Stimulated activated CD8-positive, alpha-beta memory T cell treated with anti-CD3 and anti-CD28 coated beads, Interleukin-7, amount 100 ng/mL, for 1 hour (primary cell): ENCODE measurements at regions not wholly inside any gene's neighbourhood (a gene's known extent, or its start where the extent isn't known, plus 50 kb on each side); places are given as distances from the start of the nearest gene placed in this dataset.
"Not testable (repeated sequence)": the region's sequence is repeated elsewhere in the genome, so short reads cannot be mapped to it uniquely, and the experiment has no call there.

Source experiments
- DNase-seq, 2 donors: peaks; one replicate each; pipeline ENCODE4 v3.0.0-alpha.2; 2020; ENCODE audit warnings: low read depth in 2 of 2

DNA sequence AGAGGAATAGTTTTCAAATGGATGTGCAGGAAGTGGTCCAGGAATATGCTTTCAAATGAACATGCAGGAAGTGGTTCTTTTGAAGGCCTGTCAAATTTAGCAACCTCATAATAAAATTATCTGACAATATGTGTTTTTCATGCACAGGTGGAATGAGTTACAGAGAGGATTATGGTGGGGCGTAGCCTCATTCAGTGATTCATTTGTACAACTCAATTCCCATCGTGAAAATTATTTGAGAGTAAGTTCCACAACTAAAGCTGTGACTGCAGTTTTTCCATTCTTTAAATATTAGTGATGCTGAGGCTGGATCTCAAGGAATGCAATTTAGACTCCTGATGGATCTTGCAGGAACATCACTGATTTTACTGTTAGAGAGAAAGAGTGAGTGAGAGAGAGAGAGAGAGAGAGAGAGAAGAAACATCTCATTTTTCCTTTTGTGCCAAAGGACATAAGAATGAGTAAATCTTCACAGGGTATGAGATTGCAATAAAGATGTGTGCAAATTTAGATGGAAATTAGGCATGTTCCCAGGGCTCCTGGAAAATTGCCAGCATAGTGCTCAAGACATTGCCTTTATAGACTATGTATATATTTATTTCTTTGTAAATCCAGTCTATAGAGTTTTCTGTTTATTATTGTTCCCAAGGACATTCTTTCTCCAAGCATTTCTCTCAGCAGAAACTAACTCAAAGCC, 394.9 kb upstream of the ZEB2 start:
- DNase-seq: no peak

DNA sequence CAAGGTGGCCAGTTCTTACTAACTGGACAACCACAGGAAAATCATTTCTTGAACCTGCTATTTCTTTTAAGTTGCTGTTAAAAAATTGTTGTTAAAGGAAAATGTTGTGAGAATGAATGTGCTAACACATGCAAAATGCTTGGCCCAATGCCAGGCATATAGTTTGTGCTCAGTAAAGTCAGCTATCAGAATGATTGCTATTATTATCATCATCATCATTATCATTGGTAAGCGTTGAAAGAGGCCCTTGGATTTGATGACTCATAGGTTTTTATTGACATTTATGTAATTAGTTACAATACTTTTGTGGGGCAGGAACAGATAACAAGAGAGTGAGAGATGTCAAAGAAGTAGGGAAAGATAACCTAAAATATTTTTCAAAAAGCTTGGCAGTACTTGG, 394.2 kb upstream of the ZEB2 start:
- no peak for DNase-seq

DNA sequence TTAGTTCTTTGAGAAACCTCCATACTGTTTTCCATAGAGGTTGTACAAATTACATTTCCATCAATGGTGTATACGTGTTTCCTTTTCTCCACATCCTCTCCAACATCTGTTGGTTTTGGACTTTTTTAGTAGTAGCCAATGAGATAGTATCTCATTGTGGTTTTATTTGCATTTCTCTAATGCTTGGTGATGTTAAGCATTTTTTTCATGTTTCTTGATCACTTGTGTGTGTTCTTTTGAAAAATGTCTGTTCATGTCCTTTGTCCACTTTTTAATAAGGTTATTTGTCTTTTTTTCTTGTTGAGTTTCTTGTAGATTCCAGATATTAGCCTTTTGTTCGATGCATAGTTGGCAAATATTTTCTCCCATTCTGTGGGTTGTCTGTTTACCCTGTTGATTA, 392.3 kb upstream of the ZEB2 start:
- no peak for DNase-seq

DNA sequence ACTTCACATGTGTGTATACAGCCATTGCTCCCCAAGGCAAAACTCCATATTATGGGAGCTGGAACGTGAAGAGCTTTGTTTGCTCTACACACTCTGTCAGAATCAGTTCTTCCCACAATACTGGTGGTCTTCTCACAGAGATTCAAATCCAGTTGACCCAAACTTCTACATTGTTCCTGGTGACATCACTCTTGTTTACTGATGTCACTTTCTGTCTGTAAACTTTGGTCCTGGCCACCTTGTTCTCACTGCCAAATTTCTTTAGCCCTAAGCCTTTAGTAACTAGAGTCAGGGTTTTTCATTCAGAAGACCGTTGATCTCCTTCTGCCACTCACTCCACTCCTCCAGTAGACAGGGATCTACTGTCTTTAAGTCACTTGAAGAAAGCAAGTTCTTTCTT, 386.0 kb upstream of the ZEB2 start:
- no peak for DNase-seq

DNA sequence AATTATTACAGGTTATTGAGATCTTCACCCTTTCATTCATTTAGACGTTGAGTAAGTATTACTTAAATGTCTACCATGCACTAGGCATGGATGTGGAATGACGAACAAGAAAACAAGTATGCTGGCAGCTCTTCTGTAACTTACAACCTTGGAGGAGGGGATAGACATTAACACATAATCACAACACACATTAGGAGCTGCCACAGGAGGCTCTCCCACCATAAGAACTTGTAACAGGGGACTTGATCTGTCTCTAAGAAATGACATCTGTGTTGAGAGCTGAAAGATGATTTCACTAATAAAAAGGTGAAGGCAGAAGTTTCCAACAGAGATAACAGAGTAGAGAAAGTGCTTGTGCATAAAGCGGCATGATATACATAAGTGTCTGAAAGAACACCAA, 384.7 kb upstream of the ZEB2 start:
- DNase-seq: no peak

DNA sequence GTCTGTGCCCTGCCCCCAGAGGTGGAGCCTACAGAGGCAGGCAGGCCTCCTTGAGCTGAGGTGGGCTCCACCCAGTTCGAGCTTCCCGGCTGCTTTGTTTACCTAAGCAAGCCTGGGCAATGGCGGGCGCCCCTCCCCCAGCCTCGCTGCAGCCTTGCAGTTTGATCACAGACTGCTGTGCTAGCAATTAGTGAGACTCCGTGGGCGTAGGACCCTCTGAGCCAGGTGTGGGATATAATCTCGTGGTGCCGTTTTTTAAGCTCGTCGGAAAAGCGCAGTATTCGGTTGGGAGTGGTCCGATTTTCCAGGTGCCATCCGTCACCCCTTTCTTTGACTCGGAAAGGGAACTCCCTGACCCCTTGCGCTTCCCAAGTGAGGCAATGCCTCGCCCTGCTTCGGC, 383.1 kb upstream of the ZEB2 start:
- DNase-seq: not testable (repeated sequence)

DNA sequence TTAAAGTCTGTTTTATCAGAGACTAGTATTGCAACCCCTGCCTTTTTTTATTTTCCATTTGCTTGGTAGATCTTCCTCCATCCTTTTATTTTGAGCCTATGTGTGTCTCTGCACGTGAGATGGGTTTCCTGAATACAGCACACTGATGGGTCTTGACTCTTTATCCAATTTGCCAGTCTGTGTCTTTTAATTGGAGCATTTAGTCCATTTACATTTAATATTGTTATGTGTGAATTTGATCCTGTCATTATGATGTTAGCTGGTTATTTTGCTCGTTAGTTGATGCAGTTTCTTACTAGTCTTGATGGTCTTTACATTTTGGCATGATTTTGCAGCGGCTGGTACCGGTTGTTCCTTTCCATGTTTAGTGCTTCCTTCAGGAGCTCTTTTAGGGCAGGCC, 381.5 kb upstream of the ZEB2 start:
- DNase-seq: not testable (repeated sequence)

DNA sequence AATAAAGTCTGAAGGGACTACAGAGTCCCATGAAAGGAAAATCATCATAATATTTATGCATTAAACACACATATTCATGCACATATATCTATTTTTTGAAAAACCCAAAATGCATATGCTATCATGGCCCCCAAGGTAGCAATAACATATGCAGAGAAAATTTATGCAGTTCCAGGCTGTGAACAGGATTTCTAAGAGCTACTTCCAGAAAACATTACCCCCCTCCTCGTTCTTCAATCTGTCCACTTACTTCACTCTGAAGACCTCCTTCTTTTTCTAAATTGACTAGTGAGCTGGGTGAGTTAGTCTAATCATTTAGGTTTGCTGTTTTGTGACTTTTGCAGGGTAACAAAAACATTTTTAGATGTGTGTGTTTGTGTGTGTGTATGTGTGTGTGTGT, 376.4 kb upstream of the ZEB2 start:
- DNase-seq: no peak

DNA sequence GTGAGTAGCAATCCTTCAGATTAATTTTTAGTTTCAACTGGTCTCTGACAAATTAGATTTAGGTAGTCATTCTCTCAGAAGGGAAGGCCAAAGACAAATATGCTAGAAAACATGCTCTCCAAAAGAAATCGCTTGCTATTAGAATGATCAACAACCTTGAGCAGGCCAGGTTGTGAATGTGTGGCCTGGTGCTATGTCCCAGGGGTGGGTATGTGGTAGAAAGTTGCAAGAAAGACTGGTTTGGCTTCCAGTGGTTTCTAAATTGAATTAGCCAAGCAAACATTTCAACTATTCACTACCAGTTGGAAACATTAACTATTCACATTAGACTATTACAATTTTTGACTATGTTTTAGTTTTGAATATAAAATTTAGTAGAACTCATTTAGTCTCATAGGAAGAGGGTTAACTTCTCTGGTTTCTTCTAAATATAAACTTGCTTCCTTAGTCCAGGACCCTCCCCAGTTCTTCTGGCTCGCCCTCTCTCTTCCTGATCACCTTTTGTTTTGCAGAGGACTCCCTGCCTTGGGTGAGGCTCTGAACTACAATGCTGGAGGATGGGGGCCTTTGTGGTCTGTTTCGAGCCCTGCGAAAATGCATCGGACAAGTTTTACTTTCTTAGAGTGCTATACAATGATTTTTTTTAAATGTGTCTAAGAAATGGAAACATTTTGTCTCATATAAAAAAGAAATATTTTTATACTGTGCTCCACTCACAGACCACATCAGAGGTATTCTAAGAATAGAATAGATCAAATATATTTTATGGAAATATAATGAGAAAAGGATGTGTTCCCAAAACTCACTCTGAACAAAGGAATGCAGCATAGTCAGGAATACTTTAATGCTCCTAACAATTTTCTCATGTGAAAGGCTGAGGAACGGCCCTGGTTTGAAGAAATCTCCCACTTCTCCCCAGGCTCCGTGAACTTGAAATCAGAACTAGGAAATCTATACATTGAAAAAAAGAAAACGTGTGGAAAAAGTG, 375.0 kb upstream of the ZEB2 start:
- no peak for DNase-seq

DNA sequence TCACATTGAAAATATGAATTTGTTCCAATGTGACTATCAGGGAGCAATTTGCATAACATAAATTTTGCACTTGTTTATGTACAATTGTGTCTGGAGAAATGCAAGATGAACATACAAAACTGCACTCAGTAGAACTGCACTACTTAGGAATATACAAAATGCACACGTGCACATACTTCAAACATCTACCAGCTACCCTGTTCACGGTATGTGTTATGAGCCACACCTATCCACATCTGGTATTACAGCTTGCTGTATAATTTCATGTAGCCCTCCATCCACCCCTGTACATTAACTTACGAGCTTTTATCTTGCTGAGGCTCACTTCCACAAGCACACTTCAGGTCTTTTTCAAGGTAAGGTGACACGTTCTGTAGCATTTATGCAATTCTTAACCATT, 373.5 kb upstream of the ZEB2 start:
- no peak for DNase-seq

DNA sequence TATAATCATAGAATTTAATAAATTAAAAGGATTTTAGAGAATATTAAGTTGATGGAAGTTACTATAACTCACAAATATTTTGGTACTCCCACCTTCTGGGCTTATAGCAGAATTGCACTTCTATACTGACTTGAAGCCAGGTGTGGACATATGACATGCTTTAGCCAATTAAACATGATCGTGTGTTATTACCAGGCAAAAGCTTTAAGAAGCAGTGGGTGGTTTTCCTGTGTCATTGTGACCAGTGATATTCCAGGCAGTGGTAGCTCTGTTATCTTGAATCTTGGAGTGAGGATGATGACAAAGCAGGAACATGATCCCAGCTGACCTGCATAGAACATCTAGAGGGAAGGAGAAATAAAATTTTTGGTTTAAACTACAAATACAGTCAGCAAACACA, 370.9 kb upstream of the ZEB2 start:
- DNase-seq: no peak

DNA sequence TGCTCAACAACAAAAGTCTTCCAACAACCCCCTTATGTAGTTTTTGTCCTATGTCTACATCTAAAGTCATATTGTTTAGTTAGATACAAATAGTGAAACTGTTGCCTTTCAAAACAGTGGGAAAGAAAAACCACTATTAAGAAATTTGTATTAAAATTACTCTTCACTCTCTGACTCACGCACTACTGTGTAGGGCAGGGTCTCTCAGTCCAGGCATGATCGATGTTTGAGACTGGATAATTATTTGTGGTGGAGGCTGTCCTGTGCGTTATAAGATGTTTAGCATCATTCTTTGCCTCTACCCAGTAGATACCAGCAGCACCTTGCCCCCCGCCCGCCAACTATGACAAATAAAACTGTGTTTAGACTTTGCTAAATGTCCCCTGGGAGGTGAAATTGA, 369.4 kb upstream of the ZEB2 start:
- DNase-seq: no peak

DNA sequence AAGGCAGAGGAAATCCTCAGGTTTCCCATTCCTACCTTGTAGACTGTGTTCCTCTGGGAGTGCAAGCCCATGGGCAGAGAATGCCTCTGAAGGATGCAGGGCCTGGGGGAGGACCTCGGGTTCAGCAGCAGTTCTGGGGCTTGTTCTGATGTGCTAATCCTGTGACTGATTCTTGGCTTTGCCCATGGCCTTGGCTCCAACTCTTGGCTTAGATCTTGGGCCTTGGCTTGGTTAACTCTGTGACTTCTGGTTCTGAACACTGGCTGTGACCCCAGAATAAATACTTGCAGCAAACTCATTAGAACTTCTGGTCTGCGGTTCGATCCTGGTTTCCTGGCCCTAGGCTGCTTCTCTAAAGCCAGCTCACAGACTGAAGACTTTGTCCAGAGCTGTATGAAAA, 366.9 kb upstream of the ZEB2 start:
- no peak for DNase-seq

DNA sequence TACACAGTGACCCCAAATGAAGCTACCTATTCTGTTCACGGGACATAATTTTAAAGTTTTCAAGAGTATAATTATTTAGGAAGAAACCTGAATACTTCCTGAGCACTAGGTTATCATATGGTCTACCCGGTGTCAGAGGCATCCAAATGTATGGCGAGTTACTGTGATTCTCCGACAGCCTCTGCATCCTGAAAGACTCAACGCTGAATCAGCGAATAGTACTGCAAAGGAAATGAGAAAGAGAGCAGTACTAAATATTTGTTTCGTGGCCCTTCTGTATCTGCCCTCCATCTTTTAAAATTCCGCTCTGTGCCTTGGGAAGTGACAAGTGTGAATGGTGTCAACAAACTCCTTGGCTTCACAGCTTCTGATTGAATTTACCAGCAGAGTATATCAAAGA, 358.0 kb upstream of the ZEB2 start:
- no peak for DNase-seq

DNA sequence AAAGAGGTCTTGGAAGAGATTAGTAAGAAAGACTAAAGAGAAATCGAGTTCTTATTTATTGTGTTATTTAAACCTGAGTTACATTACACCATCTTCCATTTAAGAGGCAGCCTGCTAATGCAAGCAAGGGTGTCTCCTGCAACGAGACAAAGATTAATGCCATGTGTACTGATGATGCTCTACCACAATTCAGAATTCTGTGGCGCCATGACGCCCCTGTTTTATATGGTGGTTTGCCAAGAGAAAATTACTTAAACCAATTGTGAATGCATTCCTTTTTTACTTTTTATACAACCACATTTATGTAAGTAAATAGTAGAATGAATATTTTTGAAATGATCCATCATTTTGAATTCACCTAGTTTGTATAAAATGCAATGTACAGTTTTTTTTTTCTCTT, 356.1 kb upstream of the ZEB2 start:
- DNase-seq: no peak

DNA sequence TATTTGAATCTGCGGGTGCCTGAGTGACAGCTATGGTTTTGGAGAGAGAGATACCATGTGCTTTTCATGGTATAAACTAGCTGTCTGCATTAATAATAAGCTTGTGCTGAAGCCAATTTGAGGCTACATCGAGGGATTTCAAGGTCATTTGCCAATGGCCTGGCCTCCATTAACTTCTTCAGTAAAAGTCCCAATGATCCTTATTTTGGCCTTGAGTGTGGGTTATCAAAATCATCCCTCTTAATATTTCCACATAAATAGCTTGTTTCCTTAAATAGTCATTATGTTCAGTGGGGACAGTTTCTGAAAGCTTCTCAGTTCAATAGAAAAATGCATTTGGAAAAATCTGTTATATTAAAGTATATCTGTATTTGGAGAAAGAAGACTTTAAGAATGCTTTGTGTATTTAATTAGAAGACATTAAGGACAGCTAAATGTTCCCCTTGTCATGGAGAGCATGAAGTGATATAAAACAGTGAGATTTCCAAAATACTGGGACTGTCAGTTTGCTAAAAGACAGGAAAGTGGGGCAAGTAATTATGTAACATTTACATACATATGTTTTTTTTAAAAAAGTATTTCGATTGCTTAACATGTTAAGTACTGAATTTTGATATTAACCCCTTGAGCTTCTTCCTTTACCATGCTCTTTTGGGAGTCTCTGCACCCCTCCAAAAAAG, 355.5 kb upstream of the ZEB2 start:
- no peak for DNase-seq

DNA sequence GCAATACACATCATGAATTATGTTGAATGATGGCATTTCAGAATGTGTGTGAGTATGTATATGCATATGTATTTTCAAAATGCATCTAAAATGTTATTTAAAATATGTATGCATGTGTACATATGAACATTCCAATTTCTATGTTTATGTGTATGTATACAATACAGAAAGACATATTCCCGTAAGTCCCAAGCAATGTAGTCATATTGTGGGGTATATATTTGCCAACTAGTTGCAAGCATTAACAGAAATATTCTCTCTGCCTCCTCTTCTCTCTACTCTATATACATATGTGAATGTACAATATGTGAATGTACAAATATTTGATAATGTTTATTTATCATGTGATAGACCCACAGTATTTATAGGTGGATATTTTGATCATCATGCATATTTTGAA, 345.8 kb upstream of the ZEB2 start:
- no peak for DNase-seq

DNA sequence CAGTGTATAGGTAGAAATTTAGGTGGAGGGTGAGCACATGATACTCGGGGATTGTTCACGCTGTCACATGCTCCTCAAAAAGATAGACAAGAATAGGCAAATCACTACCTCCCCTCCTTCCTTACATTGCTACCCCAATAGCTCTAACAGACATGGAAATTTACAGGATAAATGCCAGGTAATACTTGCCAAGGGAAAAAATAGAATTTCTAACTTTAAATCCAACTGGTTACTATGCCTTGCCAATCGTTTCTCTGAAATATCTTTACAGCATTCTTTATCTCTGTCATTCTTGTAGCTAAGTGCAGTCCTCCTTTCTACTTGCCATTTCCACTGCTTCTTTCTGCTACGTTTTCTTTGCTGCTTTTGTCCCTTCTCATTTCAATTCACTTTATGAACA, 339.8 kb upstream of the ZEB2 start:
- DNase-seq: no peak

DNA sequence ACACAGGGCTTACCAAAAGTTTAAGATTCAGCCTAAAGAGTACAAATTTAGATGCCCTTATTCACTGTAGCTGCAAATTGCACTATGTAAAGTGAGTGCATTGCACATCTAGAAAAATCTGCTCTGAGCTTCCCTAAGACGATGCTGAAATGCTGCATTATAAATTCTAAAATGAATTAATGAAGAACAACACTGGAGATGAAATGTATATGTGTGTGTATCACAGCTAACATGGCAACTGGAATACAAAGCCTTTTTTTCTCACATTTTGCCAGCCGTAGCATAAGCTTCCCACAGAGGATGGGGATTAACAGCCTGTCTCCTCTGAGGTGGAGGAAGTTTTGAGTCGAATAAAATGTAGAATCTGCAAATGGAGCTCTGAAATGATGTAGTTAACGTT, 338.3 kb upstream of the ZEB2 start:
- no peak for DNase-seq

DNA sequence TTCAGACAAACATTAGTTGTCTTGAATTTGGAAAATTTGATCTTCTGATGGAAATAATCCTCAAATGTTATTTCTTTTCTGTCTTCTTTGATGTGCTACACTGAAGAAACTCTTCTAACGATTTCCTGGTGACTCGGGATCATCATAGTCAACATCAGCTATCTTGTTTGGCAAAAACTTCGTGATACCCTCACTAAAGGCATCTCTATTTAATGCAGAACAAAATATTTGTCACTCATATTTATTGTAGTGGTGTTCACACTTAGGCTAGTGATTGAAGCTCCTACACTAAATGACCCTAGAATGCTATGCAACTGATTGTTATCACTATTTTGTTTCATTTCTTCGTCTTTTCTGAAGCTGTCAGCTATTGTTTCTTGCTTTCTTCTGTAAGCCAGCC, 334.7 kb upstream of the ZEB2 start:
- DNase-seq: no peak

DNA sequence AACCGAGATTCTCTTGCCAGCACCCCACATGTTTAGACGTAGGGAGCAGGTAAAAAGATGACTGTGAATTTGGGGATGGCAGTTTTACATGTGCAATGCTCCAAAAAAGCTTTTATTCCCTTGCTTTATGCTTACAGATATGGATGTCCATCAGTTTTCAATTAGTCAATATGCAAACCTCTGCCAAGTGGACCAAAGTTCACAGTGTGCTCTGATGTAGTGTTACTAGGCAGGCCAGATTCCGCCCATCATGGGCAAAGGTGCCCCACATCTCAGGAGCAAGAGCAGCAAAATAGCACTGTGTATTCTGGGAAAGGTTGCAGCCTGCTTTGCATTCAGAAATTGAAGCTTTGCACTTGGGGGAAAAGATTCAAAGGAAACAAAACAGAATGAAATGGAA, 329.7 kb upstream of the ZEB2 start:
- DNase-seq: no peak

DNA sequence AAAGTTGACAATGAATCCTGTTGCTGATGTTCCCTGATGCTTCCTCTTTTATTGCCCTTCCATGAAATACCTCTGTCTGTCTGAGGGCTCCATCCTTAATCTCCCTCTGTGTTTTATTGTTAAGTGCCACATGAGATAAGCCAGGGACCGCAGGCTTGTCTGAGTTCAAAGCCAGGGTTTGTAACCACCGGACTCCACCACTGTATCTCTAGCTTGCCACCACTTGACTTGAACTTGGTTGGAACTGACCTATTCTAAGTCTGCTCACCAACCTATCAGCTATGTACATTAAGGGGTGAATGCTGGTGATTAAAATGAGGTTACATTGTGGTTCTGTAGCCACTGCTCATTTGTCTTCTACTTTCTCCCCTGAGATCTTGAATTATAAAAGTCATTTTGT, 328.5 kb upstream of the ZEB2 start:
- no peak for DNase-seq
